ENCODE measurements at regions not wholly inside any gene's neighbourhood (a gene's known extent, or its start where the extent isn't known, plus 50 kb on each side); places are given as distances from the start of the nearest gene placed in this dataset.

GRCh38 chr7:15035814-15036213, 133.3 kb upstream of the DGKB start:
- no TSS peak for BruUV-seq (replicated peaks)
- Histone ChIP-seq H3K9me2 (ENCODE audit: insufficient read depth) (no peaks in the 10 kb centered on the region), H4K20me1 (ENCODE audit: insufficient read depth) (no peaks in the 10 kb centered on the region), H3K27me3 (ENCODE audit: insufficient read depth, low read depth) (no peaks in the 10 kb centered on the region), H2AFZ (no peak overlapping the region), H3K79me2 (ENCODE audit: low read depth) (no peaks in the 10 kb centered on the region), H3K9me3 (ENCODE audit: insufficient read depth, low read depth) (no peaks in the 10 kb centered on the region), H3K4me3 (no peak overlapping the region), H3K27ac (no peak overlapping the region), H3F3A (ENCODE audit: insufficient read depth, low read depth) (no peaks in the 10 kb centered on the region), H3K4me2 (no peak overlapping the region), H3K4me1 (replicated peaks; ENCODE audit: insufficient read depth) (no peaks in the 10 kb centered on the region), H3K36me3 (ENCODE audit: low read depth) (no peaks in the 10 kb centered on the region)
- TF ChIP-seq EZH2 (IDR thresholded peaks at IDR 0.05; ENCODE audit: low read depth) (no peak), CTCF (conservative IDR thresholded peaks at IDR 0.05) (no peak)
- ChIA-PET POLR2A (ENCODE audit: unreplicated experiment) (no interaction called here), CTCF (no interaction called here)
- intact Hi-C loops (cut with micrococcal nuclease; ENCODE audit: unreplicated experiment): no loop called here
- DNase-seq: no peak

DNA sequence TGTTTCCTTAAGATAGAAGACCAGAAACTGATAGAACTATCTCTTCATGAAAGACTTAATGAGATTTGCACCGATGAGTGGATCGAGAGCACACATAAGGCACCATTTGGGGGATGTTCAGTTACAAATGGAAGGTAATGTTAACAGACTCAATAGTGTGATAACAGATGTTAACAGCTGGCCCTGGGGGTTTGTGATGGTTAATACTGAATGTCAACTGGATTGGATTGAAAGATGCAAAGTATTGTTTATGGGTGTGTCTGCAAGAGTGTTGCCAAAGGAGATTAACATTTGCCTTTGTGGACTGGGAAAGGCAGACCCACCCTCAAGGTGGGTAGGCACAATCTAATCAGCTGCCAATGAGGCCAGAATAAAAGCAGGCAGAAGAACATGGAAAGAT, 130.5 kb upstream of the DGKB start:
- Histone ChIP-seq H3K27me3 (ENCODE audit: insufficient read depth, low read depth) (no peaks in the 10 kb centered on the region), H3K36me3 (ENCODE audit: low read depth) (no peaks in the 10 kb centered on the region), H3K4me1 (replicated peaks; ENCODE audit: insufficient read depth) (no peaks in the 10 kb centered on the region), H3K79me2 (ENCODE audit: low read depth) (no peaks in the 10 kb centered on the region), H3K4me2 (no peak overlapping the region), H4K20me1 (ENCODE audit: insufficient read depth) (no peaks in the 10 kb centered on the region), H3K9me3 (ENCODE audit: insufficient read depth, low read depth) (no peaks in the 10 kb centered on the region), H2AFZ (no peak overlapping the region), H3F3A (ENCODE audit: insufficient read depth, low read depth) (no peaks in the 10 kb centered on the region), H3K4me3 (no peak overlapping the region), H3K27ac (no peak overlapping the region), H3K9me2 (ENCODE audit: insufficient read depth) (no peaks in the 10 kb centered on the region)
- no TSS peak for BruUV-seq (replicated peaks)
- CTCF ChIA-PET: no interaction called here
- intact Hi-C loops (cut with micrococcal nuclease; ENCODE audit: unreplicated experiment): no loop called here
- POLR2A ChIA-PET (ENCODE audit: unreplicated experiment): no interaction called here
- no peak for DNase-seq
- TF ChIP-seq EZH2 (IDR thresholded peaks at IDR 0.05; ENCODE audit: low read depth) (no peak), CTCF (conservative IDR thresholded peaks at IDR 0.05) (no peak)

GRCh38 chr7:15018981-15019380, 116.4 kb upstream of the DGKB start:
- H3K36me3 ChIP-seq (ENCODE audit: low read depth): no peaks in the 10 kb centered on the region
- no peaks in the 10 kb centered on the region for H3K27me3 ChIP-seq (ENCODE audit: insufficient read depth, low read depth)
- H3K79me2 ChIP-seq (ENCODE audit: low read depth): no peaks in the 10 kb centered on the region
- ChIA-PET POLR2A (ENCODE audit: unreplicated experiment) (no interaction called here), CTCF (no interaction called here)
- TF ChIP-seq CTCF (conservative IDR thresholded peaks at IDR 0.05) (no peak), EZH2 (IDR thresholded peaks at IDR 0.05; ENCODE audit: low read depth) (no peak)
- H4K20me1 ChIP-seq (ENCODE audit: insufficient read depth): no peaks in the 10 kb centered on the region
- no peak overlapping the region for H2AFZ ChIP-seq
- H3K27ac ChIP-seq: no peak overlapping the region
- H3K4me2 ChIP-seq: no peak overlapping the region
- no peaks in the 10 kb centered on the region for H3F3A ChIP-seq (ENCODE audit: insufficient read depth, low read depth)
- H3K4me1 ChIP-seq (replicated peaks; ENCODE audit: insufficient read depth): no peaks in the 10 kb centered on the region; the same call in 1 of the 2 replicates
- no TSS peak for BruUV-seq (replicated peaks)
- no peaks in the 10 kb centered on the region for H3K9me3 ChIP-seq (ENCODE audit: insufficient read depth, low read depth)
- no peaks in the 10 kb centered on the region for H3K9me2 ChIP-seq (ENCODE audit: insufficient read depth)
- H3K4me3 ChIP-seq: no peak overlapping the region
- DNase-seq: no peak
- intact Hi-C loops (cut with micrococcal nuclease; ENCODE audit: unreplicated experiment): loop anchor here (5.0 to 10.0 kb wide), 3 partner anchors 288 to 1737 kb away; no protein-coding TSS in a partner anchor
